ENCODE measurements at regions not wholly inside any gene's neighbourhood (a gene's known extent, or its start where the extent isn't known, plus 50 kb on each side); places are given as distances from the start of the nearest gene placed in this dataset.
"Not testable (repeated sequence)": the region's sequence is repeated elsewhere in the genome, so short reads cannot be mapped to it uniquely, and the experiment has no call there.

DNA sequence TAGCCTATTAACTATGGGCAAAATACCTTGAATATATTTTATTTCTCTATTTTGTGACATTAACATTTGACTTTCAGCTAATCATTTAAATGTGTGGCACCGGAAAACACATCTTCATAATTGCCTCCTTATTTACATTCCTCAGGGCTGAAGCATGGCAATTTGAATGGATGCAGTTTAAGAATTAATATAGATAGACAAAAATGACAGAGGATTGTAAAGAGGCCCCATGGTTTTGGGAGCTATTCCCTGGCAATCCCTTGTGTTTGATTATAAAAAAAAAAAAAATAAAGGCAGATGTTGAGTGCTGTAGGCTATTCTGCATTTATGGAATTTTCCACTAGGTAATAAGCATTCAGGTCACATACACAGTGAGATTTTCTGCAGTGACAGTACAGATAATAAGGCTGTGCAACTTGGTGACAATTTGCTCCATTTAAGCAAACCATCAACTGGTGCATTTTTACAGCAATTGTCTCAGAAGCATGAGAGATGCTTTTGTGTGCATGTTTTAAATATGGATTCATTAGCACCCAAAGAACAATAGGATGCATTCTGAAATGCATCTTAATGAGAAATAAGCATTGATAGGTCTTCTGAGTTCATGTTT is 123.2 kb upstream of the SLC38A4 start:
- no peak for DNase-seq

- DNase-seq, result peak; percentile 65
Observed at GRCh38 chr12:46950094-46950493, 124.3 kb upstream of the SLC38A4 start.

- no peak for DNase-seq
Observed at GRCh38 chr12:46952880-46953483, 126.4 kb upstream of the PCED1B start.

GRCh38 chr12:46956451-46957035 is 122.9 kb upstream of the PCED1B start:
- DNase-seq, result no peak

DNA sequence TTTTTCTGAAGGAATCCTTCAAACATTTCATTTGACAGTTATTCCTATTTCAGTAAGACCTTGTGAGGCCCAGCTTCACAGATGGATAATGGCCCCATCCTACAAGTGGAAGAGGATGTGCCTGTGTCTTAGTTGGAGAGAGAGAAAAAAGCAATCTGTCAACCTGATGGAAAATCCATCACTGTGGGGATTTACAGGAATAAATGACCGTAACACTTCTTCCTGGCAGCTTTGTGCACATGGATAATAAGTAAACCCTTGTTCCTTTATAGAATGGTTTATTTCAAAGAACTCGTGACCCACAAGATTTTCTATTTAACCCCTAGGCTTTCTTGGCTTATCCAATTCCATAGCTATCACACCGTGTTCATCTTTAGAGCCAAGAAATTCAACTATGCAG is 121.4 kb upstream of the PCED1B start:
- no peak for DNase-seq

- DNase-seq, result no peak
Observed at GRCh38 chr12:46958599-46959290, 120.7 kb upstream of the PCED1B start.

- DNase-seq, result peak; percentile 69
Observed at GRCh38 chr12:46959502-46959901, 119.9 kb upstream of the PCED1B start.

DNA sequence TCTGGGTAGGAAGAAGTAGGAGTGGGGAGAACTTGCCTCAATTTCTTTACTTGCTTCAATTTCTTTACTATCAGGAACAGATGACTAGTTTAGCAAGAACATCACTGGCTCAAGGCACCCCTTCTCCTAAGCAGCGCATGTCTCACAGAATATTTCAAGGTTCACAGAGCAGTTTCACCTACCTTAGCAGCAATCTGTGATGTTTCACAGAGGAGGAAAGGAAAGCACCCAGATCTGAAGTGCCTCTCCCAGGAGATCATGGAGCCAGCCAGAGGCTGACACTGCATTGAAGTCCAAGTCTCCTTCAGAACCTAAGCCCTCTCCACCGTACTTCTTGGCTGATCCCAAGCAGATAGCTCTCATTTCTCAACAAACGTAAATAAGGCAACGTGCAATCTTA is 118.7 kb upstream of the PCED1B start:
- DNase-seq, result no peak

DNA sequence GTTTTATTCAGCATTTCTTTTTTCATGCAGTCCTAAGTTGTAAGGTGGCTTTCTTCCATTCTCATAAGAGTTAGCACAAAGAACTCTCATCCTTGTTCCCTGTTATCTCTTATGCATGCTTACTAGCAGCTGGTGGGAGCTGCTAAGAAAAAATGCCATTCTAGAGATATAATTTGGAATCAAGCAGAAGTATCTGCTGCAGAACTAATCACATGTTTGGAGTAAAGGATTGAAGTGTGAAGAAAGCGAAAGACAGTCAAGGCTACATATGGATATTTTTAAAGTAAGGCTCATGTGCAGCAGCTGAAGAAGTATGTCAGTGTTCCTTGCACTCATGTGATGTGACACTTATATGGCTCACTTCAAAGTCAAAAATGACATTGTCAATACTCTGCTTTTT is 116.2 kb upstream of the PCED1B start:
- no peak for DNase-seq

DNA sequence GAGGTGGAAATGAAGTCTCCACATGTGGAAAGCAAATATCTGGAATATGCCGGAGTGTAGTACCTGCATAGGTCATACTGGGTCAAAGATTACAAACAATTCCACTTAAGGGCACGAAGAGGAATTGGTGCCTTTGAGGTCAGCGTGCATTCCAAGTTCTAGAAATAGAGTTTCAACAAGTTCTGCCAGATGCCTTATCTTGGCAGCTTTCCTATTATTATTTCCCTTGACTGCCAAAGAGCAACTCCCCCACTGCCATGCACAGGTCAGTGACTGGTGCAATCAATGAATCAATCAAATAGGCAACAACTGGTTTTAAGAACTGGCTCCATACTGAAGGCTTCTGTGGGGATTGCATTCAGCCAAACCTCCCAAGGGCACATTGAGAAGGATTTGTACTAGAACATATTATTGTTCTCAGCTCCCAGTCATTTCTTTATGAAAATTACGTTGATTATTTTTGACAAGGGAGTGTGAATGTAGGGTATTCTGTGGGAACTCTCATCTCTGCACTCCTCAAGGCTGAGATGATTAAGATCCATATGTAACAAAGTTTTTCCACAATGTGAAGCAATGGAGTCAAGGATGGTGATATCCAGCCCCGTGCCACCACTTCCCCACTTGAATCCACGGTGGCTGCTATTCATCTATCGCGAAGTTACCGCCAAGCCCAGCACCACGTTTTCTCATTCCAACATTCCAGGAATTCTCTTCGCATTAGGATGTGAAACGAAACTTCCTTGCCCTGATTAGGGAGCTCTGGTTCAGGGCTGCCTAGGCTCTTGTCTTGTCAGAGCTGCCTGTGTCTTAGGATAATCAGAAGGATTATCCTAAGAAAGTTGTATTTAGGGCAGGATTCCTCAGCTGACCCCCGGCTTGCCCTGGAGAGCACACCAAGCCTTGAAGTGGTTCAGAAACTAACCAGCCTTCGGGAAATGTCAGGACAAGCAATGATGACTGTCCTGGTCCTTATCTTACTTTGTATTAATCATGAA is 115.1 kb upstream of the PCED1B start:
- peak; percentile 99 for DNase-seq

DNA sequence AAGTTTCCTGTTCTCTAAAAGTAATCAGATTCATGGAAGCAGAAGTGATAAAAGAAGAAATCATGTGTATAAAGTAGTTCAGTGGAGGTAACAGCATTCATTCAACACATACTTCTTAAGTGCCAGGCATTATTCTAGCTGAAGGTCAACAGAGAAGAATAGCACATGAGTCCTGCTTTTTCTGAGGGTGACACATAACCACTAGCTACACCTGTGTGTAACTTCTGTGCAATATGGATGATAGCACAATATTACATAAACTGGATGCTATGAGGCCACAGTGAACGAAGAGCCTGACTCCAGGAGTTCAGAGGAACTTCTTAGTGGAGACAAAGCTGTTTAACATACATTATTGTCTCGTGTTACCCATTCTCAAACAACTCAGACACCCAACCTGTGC is 114.3 kb upstream of the PCED1B start:
- peak; percentile 41 for DNase-seq

DNA sequence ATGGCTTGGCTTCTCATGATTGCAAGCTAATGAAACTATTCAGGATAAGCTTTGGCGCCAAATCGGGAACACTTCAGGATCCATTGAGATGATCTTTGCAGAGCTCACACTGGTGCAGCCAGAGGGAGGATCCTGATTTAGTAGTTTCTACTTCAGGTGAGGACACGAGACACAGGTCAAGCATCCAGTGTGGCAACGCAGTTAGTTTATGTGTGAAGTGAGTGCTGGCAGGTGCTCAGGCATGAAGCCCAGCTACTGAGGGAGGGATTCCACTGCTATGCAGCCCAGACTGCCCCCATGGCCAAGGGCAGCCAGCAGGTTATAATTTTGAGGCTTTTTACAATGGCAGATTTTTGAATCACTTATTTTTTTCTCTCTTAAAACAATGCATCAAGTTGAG is 113.5 kb upstream of the PCED1B start:
- no peak for DNase-seq

GRCh38 chr12:46970636-46971035 is 108.8 kb upstream of the PCED1B start:
- no peak for DNase-seq

DNA sequence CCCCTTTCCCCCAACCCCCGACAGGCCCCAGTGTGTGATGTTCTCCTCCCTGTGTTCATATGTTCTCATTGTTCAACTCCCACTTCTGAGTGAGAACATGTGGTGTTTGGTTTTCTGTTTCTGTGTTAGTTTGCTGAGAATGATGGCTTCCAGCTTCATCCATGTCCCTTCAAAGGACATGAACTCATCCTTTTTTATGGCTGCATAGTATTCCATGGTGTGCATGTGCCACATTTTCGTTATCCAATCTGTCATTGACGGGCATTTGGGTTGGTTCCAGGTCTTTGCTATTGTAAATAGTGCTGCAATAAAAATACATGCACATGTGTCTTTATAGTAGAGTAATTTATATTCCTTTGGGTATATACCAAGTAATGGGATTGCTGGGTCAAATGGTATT is 105.5 kb upstream of the PCED1B start:
- DNase-seq, result not testable (repeated sequence)

DNA sequence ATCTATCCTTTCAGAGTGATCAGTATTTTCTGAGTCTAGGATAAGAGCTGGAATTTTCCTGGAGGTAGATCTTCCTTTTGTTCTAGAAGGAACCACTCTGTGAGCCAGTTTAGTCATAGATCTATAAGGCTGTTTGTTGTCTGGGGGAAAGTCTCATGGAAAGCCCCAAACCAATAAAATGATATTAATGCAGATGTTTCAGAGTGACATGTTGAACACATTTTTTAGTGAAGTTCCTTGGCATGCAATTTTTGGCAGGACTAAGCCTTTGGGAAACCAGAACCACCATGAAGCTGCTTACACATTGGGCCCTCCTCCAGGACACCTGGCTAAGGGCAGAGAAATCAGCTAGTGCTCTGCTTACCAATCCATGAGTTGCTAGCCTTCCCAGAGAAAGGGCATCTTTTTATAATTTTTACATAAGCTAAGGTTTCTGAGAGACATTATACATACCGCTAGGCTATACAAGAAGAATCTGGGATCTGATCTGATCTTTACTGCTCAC is 101.5 kb upstream of the PCED1B start:
- no peak for DNase-seq

DNA sequence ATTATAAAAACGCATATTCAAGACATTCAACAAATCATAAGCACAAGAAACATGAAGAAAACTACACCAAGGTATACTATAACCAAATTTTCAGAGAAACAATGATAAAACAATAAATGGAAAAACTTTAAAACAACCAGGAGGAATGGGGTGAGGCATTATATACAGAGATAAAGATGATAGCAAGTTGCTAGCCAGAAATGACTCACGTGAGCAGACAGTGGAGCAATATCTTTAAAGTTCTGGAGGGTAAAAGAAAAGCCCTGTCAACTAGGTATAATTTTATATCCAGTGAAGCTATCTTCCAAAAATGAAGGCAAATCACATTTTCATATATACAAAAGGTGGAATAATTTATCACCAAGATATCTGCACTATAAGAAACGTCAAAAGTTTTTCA is 97.8 kb upstream of the PCED1B start:
- peak; percentile 36 for DNase-seq

- no peak for DNase-seq
Observed at GRCh38 chr12:46982629-46983392, 96.6 kb upstream of the PCED1B start.

DNA sequence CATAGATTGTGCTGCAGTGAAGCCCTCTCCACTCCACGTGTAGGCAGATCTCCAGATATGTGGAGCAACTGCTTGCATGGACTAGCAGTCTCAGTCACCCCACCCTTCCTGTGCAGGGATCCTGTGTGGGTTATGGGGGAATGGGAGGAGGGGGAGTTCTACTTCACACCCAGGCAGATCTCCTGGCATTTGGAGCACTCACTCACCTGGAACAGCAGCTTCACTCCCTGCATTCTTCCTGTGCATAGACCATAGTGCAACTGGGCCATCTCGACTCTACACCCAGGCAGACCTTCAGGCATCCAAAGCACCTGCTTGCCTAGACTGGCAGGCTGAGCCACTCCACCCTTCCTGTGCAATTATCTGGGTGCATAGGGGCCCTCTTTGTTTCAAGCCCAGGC is 96.0 kb upstream of the PCED1B start:
- DNase-seq, result no peak

DNA sequence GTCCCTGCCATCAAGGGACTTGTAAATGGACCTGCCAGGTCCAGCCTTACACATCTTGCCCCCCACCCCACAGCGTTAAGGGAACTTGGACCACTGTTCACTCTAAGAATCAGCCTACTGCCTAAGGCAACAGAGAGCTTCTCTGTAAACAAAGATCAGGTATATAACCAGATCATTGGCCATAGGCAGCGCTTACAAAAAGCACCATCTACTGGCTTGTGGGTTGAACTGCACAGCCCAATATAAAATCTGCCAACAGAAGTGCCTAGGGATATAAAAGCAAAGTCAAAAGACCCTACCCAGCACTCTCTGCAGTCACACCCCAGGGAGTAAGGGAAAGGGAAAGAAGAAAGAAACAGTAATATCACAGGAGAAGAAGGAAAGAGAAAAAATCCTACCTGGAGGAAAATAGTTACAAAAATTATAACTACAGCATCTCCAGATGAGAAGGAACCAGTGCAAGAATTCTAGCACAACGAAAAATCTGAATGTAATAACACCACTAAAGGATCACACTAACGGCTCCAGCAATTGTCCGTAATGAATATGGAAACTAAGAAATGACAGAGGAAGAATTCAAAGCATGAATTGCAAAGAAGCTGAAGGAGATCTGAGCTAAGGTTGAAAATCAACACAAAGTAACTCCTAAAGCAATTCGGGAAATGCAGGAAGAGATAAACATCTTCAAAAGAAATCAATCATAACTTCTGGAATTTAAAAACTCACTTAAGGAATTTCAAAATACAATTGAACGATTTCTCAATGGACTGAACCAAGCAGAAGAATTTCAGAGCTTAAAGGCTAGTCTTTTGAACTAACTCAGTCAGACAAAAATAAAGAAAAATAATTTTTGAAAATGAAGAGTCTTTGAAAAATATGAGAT is 95.2 kb upstream of the PCED1B start:
- DNase-seq, result peak; percentile 71

DNA sequence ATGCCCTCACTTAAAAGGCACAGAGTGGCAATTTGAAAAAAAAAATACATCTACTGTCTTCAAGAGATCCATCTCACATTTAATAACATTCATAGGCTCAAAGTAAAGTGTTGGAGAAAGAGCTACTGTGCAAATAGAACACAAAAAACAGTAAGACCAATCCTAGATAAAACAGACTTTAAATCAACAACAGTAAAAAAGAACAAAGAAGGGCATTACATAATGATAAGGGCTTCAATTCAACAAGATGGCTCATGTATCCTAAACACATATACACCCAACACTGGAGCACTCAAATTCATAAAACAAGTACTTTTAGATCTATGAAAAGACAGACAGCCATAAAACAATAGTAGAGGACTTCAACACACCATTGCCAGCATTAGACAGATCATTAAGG is 93.6 kb upstream of the PCED1B start:
- DNase-seq, result no peak

- DNase-seq, result not testable (repeated sequence)
Observed at GRCh38 chr12:46988122-46988521, 91.3 kb upstream of the PCED1B start.
